OCI-LY7 (cell line): ENCODE measurements at regions not wholly inside any gene's neighbourhood (a gene's known extent, or its start where the extent isn't known, plus 50 kb on each side); places are given as distances from the start of the nearest gene placed in this dataset.

ENCODE experiments used
- EZH2phosphoT487 ChIP-seq: fragments of 200-600 bp; sonication (generic); IDR thresholded peaks from 2 replicates; pipeline ENCODE4 v1.6.1; 2018; ENCODE audit warnings: low read depth, borderline replicate concordance, mild to moderate bottlenecking, mixed run types, antibody characterized with exemption, low read length, moderate library complexity, mixed read lengths
- TF ChIP-seq, protein P1 (sequence below): fragments of 200-600 bp; sonication (generic); conservative IDR thresholded peaks from 2 replicates; pipeline ENCODE4 v1.5.1; 2014; ENCODE audit warnings: mild to moderate bottlenecking, antibody characterized with exemption, low read length, moderate library complexity, mixed read lengths

GRCh38 chr16:85424260-85425073 lies 188.7 kb upstream of the GSE1 start:
- TF ChIP-seq, protein P1, sequence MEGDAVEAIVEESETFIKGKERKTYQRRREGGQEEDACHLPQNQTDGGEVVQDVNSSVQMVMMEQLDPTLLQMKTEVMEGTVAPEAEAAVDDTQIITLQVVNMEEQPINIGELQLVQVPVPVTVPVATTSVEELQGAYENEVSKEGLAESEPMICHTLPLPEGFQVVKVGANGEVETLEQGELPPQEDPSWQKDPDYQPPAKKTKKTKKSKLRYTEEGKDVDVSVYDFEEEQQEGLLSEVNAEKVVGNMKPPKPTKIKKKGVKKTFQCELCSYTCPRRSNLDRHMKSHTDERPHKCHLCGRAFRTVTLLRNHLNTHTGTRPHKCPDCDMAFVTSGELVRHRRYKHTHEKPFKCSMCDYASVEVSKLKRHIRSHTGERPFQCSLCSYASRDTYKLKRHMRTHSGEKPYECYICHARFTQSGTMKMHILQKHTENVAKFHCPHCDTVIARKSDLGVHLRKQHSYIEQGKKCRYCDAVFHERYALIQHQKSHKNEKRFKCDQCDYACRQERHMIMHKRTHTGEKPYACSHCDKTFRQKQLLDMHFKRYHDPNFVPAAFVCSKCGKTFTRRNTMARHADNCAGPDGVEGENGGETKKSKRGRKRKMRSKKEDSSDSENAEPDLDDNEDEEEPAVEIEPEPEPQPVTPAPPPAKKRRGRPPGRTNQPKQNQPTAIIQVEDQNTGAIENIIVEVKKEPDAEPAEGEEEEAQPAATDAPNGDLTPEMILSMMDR, result no peak
- no peak for TF ChIP-seq EZH2phosphoT487
